ENCODE measurements at regions not wholly inside any gene's neighbourhood (a gene's known extent, or its start where the extent isn't known, plus 50 kb on each side); places are given as distances from the start of the nearest gene placed in this dataset.
"Not testable (repeated sequence)": the region's sequence is repeated elsewhere in the genome, so short reads cannot be mapped to it uniquely, and the experiment has no call there.

- no peak for DNase-seq
Observed at GRCh38 chr5:68673823-68674180, 420.0 kb upstream of the SLC30A5 start.

DNA sequence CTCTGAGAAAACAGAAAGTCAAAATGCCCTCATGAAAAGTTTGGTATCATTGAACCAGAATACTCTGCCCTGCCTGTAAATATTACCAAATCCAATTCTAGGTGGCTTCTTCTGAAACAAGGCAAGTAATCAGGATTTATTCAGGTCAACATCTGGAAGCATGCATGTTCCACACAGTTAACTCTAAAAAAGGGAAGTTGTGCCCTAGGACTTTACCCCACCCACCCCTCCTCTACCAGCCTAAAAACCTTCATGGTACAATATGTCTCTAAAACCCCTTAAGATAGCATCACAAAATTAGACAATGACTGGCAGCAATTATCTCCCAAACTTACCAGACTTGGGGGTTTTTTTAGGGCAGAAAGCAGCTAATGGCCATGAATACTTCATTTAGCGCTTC, 414.8 kb upstream of the SLC30A5 start:
- DNase-seq, result no peak

- DNase-seq, result no peak
Observed at GRCh38 chr5:68680366-68680765, 413.4 kb upstream of the SLC30A5 start.

GRCh38 chr5:68681929-68682328, 411.9 kb upstream of the SLC30A5 start:
- no peak for DNase-seq

- DNase-seq, result no peak
Observed at GRCh38 chr5:68682400-68683160, 411.2 kb upstream of the SLC30A5 start.

- peak; percentile 50 for DNase-seq
Observed at GRCh38 chr5:68683632-68684036, 410.2 kb upstream of the SLC30A5 start.

GRCh38 chr5:68685863-68686262, 408.0 kb upstream of the SLC30A5 start:
- DNase-seq, result no peak

DNA sequence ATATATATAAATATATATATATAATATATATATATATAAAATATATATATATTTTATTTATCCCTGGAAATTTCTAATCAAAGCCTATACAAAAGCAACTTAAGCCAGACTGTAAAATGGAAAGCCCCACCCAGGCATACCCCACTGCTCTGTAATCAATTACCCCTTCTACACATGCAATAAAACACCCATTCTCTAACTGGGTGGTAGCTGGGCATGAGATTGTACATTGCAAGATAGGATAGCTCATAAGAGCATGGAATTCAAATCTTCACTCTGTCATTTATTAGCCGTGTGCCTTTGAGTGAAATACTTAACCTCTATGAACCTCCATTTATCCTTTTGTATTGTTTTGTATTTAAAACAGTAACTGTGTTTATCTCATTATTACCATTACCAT, 405.3 kb upstream of the SLC30A5 start:
- DNase-seq, result no peak

DNA sequence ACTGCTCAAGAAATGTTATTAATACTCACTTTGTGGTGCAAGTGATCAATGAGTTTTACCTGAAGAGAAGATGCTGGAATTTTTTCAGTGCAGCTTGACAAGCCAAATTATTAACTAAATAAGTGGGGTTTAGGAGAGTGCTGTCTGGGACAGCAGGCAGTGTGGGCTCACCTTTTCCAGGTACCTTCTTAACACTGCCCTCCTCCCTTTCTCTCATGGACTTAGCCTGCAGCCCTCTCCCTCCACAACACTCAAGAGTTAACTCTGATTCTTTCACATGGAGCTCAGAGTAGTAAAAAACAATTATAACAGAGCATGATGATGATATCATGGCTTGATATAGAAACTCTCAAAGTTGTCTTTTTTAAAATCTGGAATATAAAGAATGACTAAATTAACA, 404.8 kb upstream of the SLC30A5 start:
- no peak for DNase-seq

- DNase-seq, result not testable (repeated sequence)
Observed at GRCh38 chr5:68691874-68692273, 401.9 kb upstream of the SLC30A5 start.

DNA sequence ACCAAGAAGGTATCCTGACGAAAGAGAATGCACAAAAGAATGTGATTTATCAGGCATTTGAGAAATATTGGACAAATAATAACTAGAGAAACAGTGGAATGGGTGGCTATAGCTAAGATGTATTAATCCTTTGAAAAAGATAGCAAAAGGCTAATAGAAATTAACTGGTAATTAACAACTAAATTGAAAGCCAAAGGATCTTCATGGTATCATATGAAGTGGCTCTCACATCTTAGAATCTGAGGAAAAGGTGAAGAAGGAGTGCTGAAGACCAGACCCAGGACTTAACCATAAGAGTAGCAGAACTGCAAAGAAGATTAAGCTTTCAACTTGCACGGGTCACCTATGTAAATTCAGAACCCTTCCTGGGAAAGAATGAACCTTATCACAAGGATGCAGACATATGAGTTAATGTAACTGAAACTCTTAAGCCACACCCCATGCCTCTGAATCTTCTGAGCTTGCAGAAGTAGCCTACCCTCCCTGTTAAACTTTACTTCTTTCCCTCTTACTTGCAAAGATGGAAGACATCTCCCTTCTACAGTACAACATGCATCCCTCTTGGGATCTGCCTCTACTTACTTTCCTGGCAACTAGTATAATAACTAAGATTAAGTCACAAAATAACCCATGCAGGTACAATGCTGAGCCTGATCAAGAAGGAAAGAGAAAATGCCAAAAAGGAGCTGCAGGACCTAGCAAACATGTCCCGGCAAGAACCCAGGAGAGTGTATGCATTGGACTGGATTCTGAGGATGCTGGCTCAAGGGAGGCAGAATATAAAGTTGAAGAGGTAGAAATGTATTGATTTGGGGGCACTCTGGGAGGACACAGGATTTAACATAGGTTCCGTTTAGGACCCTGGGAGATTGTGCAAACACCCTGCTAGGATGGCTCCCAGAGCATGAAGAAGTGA, 395.5 kb upstream of the SLC30A5 start:
- DNase-seq, result no peak

GRCh38 chr5:68699966-68700365, 393.8 kb upstream of the SLC30A5 start:
- no peak for DNase-seq

GRCh38 chr5:68707575-68707974, 386.2 kb upstream of the SLC30A5 start:
- no peak for DNase-seq

DNA sequence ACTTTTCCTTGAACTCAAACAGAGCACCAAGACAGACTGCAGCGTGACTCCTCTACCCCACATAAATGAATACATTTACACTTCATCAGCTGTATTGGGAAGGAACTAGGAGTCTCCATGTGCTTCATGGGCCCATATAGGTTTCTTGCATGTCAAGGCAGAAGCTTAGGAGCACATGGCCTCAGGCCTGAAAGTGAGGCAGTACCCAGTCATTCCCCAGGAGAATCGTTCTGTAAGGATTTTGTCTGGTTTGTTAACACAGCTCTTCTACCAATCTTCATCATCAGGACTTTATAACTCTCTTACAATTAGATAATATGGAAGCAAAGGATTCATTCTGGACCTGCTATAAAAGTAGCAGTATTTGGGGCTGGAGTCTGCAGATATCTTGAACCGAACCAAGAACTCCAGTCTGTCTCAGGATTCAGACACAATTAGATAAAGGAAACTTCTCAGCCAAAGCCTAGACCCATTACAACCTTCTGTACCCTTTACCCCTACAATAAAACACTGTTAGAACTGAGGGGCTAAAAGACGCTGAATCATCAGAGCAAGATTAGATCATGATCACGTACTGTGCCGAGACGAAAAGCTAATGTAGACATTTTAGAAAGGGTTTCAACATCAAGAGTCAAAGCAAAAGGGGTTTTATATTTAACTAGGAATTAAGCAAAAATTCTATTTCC, 385.5 kb upstream of the SLC30A5 start:
- no peak for DNase-seq

GRCh38 chr5:68708842-68709170, 385.0 kb upstream of the SLC30A5 start:
- DNase-seq, result no peak

DNA sequence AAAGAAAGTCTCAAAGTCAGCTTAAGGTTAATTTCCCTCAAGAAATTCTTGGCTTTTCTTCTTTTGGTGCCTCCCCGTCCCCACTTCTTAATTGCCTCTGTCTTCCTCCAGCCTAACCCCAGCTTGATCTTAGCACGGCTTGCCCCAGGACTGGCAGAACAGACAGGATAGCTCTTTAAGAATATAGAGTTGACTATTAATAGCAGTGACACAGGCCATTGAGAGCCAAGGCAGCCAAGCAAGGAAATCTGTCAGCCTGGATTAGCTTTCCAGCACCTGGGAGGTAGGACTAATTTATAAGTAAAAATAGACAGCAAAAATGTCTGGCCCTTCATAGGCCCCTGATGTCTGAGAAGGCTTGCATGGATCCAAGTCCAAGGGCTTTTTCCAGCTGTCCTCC, 384.6 kb upstream of the SLC30A5 start:
- no peak for DNase-seq

GRCh38 chr5:68710514-68710913, 383.3 kb upstream of the SLC30A5 start:
- no peak for DNase-seq

DNA sequence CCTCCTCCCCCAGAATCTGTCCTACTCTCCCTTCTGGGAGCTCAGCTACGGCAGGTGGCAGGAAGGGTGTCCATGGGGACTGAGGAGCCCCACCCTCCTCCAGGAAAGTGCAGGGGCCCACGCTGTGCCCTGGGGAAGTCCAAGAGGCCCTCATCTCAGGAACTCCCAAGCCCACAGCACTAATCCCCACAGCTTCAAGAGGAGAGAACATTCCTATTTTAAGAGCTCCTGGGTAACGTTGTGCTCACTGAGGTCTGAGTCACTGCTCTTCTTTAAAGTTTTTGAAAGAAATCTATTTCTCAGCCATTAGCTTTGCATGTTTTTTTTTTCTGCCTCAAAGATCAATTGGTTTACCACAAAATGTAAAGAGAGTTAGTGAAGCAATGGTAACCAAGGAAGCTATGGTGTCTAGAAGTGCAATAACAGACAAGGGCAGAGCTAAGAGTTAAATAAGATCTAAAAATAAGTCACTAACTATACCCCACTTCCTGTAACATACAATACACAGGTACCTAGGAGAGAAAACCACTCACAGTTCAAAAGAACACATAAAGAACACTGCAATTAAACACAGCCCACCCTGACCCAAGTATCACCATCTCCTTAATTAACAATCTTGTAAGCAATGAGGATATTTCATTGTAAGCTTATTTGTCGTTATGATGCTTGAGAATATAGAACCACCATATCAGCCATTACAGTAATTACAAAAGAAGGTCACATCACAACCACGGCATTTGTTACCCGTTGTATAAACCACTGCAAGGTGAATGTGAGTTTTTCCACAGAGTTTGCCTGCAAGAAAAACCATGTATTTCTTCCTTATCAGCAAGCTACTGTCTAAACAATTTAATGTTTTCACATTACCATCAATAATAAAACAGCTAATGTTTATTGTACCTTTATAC, 382.3 kb upstream of the SLC30A5 start:
- no peak for DNase-seq

- no peak for DNase-seq
Observed at GRCh38 chr5:68714810-68715209, 379.0 kb upstream of the SLC30A5 start.

GRCh38 chr5:68720884-68721610, 372.8 kb upstream of the SLC30A5 start:
- DNase-seq, result no peak

- no peak for DNase-seq
Observed at GRCh38 chr5:68722357-68722756, 371.5 kb upstream of the SLC30A5 start.
